GM12872 (cell line): ENCODE measurements at regions not wholly inside any gene's neighbourhood (a gene's known extent, or its start where the extent isn't known, plus 50 kb on each side); places are given as distances from the start of the nearest gene placed in this dataset.

ENCODE experiments used
- TF ChIP-seq, protein P1 (sequence below): IDR thresholded peaks from 3 replicates; pipeline ENCODE4 v1.5.1; 2011; ENCODE audit warnings: low read depth, mild to moderate bottlenecking, low read length, moderate library complexity; ENCODE audit not compliant: insufficient read depth

GRCh38 chr6:76422511-76423213 is 350.2 kb upstream of the IMPG1 start:
- TF ChIP-seq, protein P1, sequence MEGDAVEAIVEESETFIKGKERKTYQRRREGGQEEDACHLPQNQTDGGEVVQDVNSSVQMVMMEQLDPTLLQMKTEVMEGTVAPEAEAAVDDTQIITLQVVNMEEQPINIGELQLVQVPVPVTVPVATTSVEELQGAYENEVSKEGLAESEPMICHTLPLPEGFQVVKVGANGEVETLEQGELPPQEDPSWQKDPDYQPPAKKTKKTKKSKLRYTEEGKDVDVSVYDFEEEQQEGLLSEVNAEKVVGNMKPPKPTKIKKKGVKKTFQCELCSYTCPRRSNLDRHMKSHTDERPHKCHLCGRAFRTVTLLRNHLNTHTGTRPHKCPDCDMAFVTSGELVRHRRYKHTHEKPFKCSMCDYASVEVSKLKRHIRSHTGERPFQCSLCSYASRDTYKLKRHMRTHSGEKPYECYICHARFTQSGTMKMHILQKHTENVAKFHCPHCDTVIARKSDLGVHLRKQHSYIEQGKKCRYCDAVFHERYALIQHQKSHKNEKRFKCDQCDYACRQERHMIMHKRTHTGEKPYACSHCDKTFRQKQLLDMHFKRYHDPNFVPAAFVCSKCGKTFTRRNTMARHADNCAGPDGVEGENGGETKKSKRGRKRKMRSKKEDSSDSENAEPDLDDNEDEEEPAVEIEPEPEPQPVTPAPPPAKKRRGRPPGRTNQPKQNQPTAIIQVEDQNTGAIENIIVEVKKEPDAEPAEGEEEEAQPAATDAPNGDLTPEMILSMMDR = no peak

- TF ChIP-seq, protein P1 = no peak
Observed at GRCh38 chr6:76420094-76420493, 347.6 kb upstream of the IMPG1 start.

- TF ChIP-seq, protein P1 = no peak
Observed at GRCh38 chr6:76418560-76419223, 346.2 kb upstream of the IMPG1 start.

DNA sequence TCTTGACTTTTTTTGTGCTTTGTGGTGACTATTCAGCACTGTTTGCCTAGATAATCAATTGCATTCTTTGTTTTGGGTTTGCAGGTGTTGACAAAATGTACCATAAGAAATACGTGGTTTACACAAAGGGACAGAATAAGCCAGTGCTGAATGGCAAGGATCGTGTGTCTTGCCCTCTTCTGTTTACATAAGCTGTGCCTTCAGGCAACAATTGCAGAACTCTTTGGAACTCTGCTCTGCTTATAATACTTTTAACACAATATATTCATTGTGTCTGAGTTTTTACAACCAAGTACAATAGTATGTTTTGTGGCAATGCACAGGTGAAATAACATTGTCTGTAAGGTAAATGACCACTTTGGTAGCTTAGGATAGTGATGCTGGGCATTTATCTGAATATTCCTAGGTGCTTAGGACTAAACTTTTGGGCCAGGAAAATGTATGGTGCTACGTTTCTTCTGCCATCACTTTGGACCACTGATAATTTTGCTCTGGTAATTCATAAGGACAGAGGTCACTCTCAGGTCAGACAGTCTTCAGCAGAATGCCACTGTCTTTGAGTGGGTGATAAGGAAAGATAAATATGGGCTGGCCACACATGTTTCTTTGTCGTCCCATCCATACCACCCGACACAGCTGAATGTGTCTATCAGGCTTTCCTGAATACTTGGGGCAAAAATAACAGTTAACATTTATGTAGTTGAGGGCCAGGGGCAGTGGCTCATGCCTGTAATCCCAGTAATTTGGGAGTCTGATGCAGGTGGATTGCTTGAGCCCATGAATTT is 344.6 kb upstream of the IMPG1 start:
- TF ChIP-seq, protein P1 = no peak

GRCh38 chr6:76403064-76403463 is 330.6 kb upstream of the IMPG1 start:
- TF ChIP-seq, protein P1 = no peak

GRCh38 chr6:76397966-76398365 is 325.5 kb upstream of the IMPG1 start:
- TF ChIP-seq, protein P1 = no peak

- TF ChIP-seq, protein P1 = no peak
Observed at GRCh38 chr6:76382201-76382600, 309.7 kb upstream of the IMPG1 start.
